ENCODE measurements at regions not wholly inside any gene's neighbourhood (a gene's known extent, or its start where the extent isn't known, plus 50 kb on each side); places are given as distances from the start of the nearest gene placed in this dataset.

GRCh38 chr17:37797206-37797605 is 52.3 kb upstream of the HNF1B start:
- Mint-ChIP-seq H3K4me1 (peaks cover 2% of the 10 kb centered on the region), H3K27ac (no peak overlapping the region), H3K36me3 (no peaks in the 10 kb centered on the region), H3K9me3 (ENCODE audit: low read depth) (no peaks in the 10 kb centered on the region), H3K4me3 (no peak overlapping the region), H3K27me3 (peaks cover 35% of the 10 kb centered on the region)
- CTCF ChIA-PET, result no interaction called here
- no peak for DNase-seq
- ATAC-seq, result no peak

DNA sequence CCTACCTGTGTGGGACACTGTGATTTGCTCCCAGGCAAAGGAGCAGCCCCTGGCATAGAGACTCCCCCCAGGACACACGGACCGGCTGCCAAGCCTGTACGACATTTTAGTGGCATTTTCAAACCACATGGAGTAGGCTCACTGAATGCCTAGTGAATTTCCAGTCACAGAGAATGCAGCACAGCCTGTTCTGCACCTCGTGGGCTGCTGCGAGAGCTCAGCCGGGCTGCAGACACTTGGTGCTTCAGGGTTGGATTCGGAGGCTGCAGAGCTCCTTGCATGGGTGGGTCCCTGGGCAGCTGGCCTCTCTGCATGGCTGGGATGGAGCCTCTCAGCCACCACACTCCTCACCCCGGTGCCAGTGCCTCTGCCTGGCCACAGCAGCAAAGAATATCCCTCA is 51.2 kb upstream of the HNF1B start:
- Mint-ChIP-seq H3K27ac (no peak overlapping the region), H3K4me1 (peaks cover 2% of the 10 kb centered on the region), H3K9me3 (ENCODE audit: low read depth) (no peaks in the 10 kb centered on the region), H3K36me3 (no peaks in the 10 kb centered on the region), H3K4me3 (no peak overlapping the region), H3K27me3 (peaks cover 31% of the 10 kb centered on the region)
- CTCF ChIA-PET, result no interaction called here
- DNase-seq (no peak), ATAC-seq (no peak)

Measured in activated CD8-positive, alpha-beta memory T cell treated with anti-CD3 and anti-CD28 coated beads, Interleukin-2, amount 10 ng/mL, durations not matched to agents 7 days and 5 days (primary cell).